ENCODE measurements at regions not wholly inside any gene's neighbourhood (a gene's known extent, or its start where the extent isn't known, plus 50 kb on each side); places are given as distances from the start of the nearest gene placed in this dataset.

- H3K27me3 ChIP-seq, result no peaks in the 10 kb centered on the region
- no peak overlapping the region for H3K27ac ChIP-seq
- DNase-seq, result no peak
- peaks cover 0 to 5% (median 2%) of the 10 kb centered on the region in 4 donors for H3K9me3 ChIP-seq
- H3K4me1 ChIP-seq, result no peaks in the 10 kb centered on the region
- 69 to 79% (median 75%) methylated on average over 3 of the region's 3 CpGs for WGBS, 5 donors
- TF ChIP-seq POLR2AphosphoS5 (IDR thresholded peaks at IDR 0.05) (no peak), EP300 (IDR thresholded peaks at IDR 0.05) (no peak), POLR2A (IDR thresholded peaks at IDR 0.05) (no peak)
- TF ChIP-seq, protein P1, sequence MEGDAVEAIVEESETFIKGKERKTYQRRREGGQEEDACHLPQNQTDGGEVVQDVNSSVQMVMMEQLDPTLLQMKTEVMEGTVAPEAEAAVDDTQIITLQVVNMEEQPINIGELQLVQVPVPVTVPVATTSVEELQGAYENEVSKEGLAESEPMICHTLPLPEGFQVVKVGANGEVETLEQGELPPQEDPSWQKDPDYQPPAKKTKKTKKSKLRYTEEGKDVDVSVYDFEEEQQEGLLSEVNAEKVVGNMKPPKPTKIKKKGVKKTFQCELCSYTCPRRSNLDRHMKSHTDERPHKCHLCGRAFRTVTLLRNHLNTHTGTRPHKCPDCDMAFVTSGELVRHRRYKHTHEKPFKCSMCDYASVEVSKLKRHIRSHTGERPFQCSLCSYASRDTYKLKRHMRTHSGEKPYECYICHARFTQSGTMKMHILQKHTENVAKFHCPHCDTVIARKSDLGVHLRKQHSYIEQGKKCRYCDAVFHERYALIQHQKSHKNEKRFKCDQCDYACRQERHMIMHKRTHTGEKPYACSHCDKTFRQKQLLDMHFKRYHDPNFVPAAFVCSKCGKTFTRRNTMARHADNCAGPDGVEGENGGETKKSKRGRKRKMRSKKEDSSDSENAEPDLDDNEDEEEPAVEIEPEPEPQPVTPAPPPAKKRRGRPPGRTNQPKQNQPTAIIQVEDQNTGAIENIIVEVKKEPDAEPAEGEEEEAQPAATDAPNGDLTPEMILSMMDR (IDR thresholded peaks at IDR 0.05), result no peak
- intact Hi-C loops (cut with DNase I; ENCODE audit: low total_unique reads), result no loop called here
- no peak overlapping the region for H3K4me3 ChIP-seq
- H3K36me3 ChIP-seq, result no peaks in the 10 kb centered on the region
Observed at GRCh38 chr5:33161421-33161820, 279.3 kb upstream of the TARS1 start.

- TF ChIP-seq POLR2AphosphoS5 (IDR thresholded peaks at IDR 0.05) (no peak), POLR2A (IDR thresholded peaks at IDR 0.05) (no peak), EP300 (IDR thresholded peaks at IDR 0.05) (no peak)
- TF ChIP-seq, protein P1 (IDR thresholded peaks at IDR 0.05), result no peak
Observed at GRCh38 chr5:33162057-33162456, 278.7 kb upstream of the TARS1 start.

DNA sequence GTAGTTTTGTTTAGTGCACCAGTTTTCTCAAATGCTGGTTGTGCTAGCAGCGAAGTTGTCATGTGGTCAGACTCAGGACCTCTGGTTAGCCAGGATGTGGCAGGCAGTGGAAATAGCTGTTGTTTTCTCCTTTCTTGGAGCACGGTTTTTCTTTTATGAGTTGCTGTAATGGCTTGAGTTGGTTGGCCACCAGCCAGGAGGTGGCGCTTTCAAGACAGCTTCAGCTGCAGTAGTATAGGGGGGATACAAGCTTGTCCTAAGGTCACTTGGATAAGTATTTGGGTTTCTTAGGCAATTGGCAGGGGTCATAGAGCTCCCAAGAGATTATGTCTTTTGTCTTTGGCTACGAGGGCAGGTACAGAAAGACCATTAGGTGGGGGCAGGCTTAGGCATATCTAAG is 274.2 kb upstream of the TARS1 start:
- DNase-seq, result no peak
- Histone ChIP-seq H3K27ac (no peak overlapping the region), H3K4me3 (no peak overlapping the region), H3K9me3 (peaks cover 2 to 18% (median 9%) of the 10 kb centered on the region in 4 donors), H3K27me3 (no peaks in the 10 kb centered on the region), H3K36me3 (no peaks in the 10 kb centered on the region), H3K4me1 (no peaks in the 10 kb centered on the region)
- intact Hi-C loops (cut with DNase I; ENCODE audit: low total_unique reads), result no loop called here
- 67 to 76% (median 73%) methylated on average over 4 of the region's 4 CpGs for WGBS, 5 donors
- no peak for TF ChIP-seq POLR2A (IDR thresholded peaks at IDR 0.05)
- TF ChIP-seq, protein P1 (IDR thresholded peaks at IDR 0.05), result no peak
- no peak for TF ChIP-seq EP300 (IDR thresholded peaks at IDR 0.05)
- TF ChIP-seq POLR2AphosphoS5 (IDR thresholded peaks at IDR 0.05), result no peak

More at GRCh38 chr5:33162057-33162456, 278.7 kb upstream of the TARS1 start:
- H3K36me3 ChIP-seq, result no peaks in the 10 kb centered on the region
- H3K4me3 ChIP-seq, result no peak overlapping the region
- intact Hi-C loops (cut with DNase I; ENCODE audit: low total_unique reads), result no loop called here
- H3K27ac ChIP-seq, result no peak overlapping the region
- no peaks in the 10 kb centered on the region for H3K4me1 ChIP-seq
- no peaks in the 10 kb centered on the region for H3K27me3 ChIP-seq
- 94 to 97% (median 95%) methylated on average over 18 of the region's 18 CpGs for WGBS, 5 donors
- H3K9me3 ChIP-seq, result peaks cover 0 to 6% (median 2%) of the 10 kb centered on the region in 4 donors
- DNase-seq, result no peak

- DNase-seq, result no peak
- Histone ChIP-seq H3K4me3 (no peak overlapping the region), H3K9me3 (peaks cover 2 to 18% (median 7%) of the 10 kb centered on the region in 4 donors), H3K27me3 (no peaks in the 10 kb centered on the region), H3K36me3 (no peaks in the 10 kb centered on the region), H3K27ac (no peak overlapping the region), H3K4me1 (no peaks in the 10 kb centered on the region)
- WGBS, 5 donors, result 0 to 52% (median 39%) methylated on average over 1 to 2 of the region's 2 CpGs
- intact Hi-C loops (cut with DNase I; ENCODE audit: low total_unique reads), result no loop called here
- TF ChIP-seq, protein P1 (IDR thresholded peaks at IDR 0.05), result no peak
- TF ChIP-seq EP300 (IDR thresholded peaks at IDR 0.05) (no peak), POLR2A (IDR thresholded peaks at IDR 0.05) (no peak), POLR2AphosphoS5 (IDR thresholded peaks at IDR 0.05) (no peak)
Observed at GRCh38 chr5:33166948-33167347, 273.8 kb upstream of the TARS1 start.

Data from stomach (tissue), 8 donors.